ENCODE measurements at regions not wholly inside any gene's neighbourhood (a gene's known extent, or its start where the extent isn't known, plus 50 kb on each side); places are given as distances from the start of the nearest gene placed in this dataset.
"Not testable (repeated sequence)": the region's sequence is repeated elsewhere in the genome, so short reads cannot be mapped to it uniquely, and the experiment has no call there.

GRCh38 chr7:109752068-109752467 lies 1182.4 kb downstream of the DNAJB9 start:
- DNase-seq (ENCODE audit: low read depth) = no peak

GRCh38 chr7:109757713-109758112 lies 1188.0 kb downstream of the DNAJB9 start:
- no peak for DNase-seq (ENCODE audit: low read depth)

DNA sequence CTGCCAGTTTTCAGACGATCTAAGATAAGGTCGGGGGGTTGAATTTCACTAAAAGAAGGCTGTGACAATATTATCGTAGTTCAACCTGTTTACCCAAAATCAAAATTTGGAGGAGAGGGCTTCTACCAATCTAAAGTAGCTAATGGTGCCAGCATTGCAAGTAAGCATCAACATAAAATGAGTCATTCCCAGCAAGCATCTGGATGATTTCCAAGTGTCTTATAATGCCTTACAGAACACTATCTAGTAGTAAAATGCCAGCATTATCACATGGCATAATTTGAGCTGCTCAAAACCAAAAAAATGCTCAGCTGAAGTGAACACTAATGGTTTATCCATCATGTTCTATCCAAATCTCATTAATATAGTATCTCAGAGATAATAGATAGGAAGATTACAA lies 1193.9 kb downstream of the DNAJB9 start:
- no peak for DNase-seq (ENCODE audit: low read depth)

GRCh38 chr7:109772161-109772560 lies 1202.5 kb downstream of the DNAJB9 start:
- DNase-seq (ENCODE audit: low read depth) = no peak

DNA sequence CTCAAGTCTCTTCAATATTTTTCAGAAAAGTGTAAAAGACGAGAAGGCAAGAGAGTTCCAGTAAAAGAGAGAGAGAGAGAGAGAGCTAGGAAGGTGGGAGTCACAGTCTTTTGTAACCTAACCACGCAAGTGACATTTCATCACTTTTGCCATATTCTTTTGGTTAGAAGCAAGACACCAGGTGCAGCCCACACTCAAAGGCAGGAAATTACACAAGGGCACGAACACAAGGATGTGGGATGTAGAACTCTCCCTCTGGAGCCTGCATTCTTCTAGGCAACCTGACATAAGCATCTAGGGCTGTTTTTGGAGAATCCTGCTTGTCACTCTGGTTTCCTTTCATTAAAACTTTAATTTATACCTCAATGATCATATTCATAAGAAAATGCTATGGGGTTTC lies 1213.1 kb downstream of the DNAJB9 start:
- DNase-seq (ENCODE audit: low read depth) = no peak

DNA sequence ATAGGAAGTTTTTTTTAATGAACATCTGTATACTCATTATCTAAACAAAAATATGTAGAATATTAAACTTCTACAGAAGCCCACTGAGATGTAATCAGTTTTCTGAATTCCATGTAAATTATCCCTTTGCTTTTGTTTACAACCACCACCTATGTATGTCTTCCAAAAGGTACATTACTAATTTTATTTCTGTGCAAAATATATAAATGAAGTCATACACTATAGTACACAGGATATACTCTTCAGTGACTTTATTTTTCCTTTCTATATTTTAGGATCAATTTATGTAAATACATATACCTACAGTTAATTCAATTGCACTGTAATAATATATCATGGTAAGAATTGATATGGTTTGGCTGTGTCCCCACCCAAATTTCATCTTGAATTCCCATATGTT lies 1236.9 kb downstream of the DNAJB9 start:
- no peak for DNase-seq (ENCODE audit: low read depth)

DNA sequence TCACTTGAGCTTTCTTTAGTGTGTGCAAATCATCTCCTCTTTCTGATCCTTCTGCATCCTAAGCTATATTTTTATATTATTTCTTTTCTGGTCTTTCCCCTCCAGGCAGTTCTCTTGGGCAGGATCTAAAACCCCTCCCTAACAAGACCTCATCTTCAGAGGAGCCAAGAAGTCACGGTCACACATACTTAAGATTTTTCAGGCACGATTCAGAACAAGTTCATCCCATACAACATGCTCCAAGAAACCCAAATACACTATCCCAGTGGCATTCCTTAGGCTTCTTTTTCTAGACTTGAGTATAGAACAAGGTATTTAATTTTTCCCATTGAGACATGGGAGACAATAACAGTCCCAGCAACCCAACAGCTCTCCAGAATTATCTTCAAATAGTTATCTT lies 1251.5 kb downstream of the DNAJB9 start:
- no peak for DNase-seq (ENCODE audit: low read depth)

DNA sequence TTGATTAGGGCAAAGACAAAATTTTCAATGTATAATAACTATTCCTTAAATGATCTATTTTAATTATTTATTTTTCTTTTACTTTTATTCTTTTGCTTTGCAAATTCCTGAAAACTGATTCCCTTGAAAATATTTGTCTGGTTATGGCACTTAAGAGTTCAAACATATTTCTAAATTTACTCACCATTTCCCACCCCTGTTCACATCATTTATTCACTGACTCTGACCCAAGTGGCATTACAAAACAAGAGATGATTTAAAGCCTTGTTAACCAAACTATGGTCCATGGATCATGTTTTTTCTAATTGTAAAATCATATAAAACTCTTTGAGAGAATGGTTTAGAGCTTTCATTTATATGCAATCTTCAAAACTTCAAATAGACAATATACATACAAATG lies 1256.1 kb upstream of the LRRN3 start:
- DNase-seq (ENCODE audit: low read depth) = no peak

DNA sequence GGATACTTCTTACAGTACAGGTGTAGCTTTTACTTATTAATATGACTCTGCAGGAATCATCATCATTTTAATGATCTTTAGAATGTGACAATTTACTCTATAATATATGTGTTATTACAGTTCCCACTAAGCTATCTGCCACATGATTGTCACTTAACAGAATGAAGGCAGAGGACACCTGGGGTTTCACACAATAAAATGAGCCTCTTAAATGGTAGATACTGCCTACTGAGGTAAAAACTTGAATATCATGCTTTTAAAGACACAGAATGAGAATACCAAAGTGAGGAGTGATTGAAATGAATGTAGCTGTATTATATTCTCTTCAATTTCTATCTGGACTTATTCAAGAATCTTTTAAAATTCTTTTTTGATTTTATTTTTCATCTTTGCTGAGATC lies 1255.3 kb upstream of the LRRN3 start:
- DNase-seq (ENCODE audit: low read depth) = no peak

DNA sequence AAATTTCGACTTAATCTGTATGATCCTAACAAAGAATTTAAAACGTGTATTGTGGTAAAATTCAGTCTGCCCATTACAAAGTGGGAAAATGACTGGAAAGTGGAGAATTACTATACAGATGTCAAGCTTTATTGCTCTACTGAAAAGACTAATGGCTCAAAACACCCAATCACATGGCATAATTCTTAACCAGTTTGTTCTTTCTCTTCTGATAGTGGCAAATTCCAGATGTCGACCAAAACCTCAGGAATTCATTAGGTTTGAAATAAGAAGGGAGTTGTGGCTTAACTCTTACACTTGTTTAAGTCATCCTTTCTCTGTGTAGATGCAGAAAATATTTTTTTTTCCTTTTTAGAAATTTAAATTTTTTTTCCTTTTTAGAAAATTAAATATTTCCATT lies 1254.9 kb upstream of the LRRN3 start:
- no peak for DNase-seq (ENCODE audit: low read depth)

DNA sequence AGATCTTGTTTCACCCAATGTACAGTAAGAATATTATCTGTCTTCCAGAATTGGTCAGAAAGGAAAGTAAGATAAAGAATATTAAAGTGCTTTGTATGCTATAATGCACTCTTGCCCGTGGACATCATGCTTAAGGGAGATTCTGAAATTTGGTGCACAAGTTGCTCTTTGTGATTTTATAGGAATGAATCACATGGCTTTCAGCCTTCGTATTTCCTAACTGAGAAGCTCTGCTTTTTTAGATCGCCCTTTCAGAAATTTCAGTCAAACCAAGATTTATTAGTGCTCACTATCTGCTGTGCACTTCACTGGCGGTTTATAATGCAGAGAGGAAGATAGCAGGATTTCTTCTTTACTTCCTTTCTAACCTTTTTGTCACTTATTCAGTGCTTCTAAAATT lies 1248.5 kb upstream of the LRRN3 start:
- DNase-seq (ENCODE audit: low read depth) = no peak

GRCh38 chr7:109844362-109844761 lies 1246.6 kb upstream of the LRRN3 start:
- DNase-seq (ENCODE audit: low read depth) = no peak

- no peak for DNase-seq (ENCODE audit: low read depth)
Observed at GRCh38 chr7:109864230-109864629, 1226.7 kb upstream of the LRRN3 start.

GRCh38 chr7:109868215-109868860 lies 1222.6 kb upstream of the LRRN3 start:
- DNase-seq (ENCODE audit: low read depth) = no peak

DNA sequence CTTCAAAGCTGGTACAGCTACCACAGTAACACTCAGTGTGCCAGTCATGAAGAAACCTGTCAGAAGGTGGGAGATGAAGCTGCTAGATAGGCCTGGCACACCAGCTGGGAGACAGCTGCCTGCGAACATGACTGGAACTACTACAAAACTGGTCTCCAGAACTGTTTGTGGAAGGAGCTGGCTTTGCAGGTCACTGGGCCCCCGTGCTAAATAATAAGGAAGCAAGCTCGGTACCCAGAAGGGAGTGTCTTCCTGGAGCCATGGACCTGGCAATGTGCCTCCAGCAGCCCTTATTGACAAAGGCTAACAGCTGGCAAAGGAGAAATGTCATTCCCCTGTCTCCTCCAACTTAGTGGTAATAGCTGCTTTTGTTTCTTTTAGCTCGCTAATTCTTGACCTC lies 1217.6 kb upstream of the LRRN3 start:
- DNase-seq (ENCODE audit: low read depth) = no peak

DNA sequence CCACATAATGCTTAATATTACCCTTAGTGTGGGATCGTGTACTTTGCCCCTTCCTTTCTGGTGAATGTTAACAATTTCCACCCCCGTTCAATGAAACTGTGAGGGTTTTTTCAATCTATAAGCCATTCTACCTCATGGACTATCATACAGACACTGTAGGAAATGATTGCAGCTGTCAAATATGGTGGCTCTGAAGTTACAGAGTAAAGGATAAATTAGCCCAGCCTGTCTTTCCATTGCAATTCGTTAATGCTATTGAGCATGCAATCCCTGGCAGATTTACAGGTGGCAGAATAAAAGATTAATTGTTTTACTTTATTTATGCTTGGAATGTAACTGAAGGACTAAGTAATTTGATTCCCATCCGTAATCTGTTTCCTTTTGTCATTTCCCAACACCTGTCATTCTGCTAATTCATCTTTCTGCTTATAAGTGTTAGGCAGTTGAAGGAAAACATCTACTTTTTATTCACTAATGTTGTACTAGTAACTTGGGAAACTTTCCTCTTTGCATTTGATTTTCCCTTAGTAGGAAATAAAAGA lies 1211.6 kb upstream of the LRRN3 start:
- DNase-seq (ENCODE audit: low read depth) = no peak

- DNase-seq (ENCODE audit: low read depth) = no peak
Observed at GRCh38 chr7:109890622-109891021, 1200.3 kb upstream of the LRRN3 start.

DNA sequence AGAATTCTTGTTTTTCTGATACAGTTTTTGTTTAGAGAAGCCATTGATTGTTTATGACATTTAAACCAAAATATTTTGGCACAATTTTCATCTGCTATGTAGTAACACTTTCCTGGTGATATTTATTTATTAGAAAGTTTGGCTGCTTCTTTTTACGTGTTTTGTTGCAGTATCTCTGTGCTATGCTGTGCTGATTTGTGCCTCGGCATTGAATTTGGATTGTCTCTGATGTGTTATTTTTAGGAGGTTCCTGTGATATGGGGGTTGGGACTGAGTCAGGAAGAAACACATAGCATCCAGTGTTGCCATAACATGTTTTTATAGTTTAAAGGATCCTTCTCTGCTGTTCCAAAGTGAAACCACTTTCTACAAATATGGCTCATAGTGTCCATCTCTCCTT lies 1197.7 kb upstream of the LRRN3 start:
- DNase-seq (ENCODE audit: low read depth) = no peak

GRCh38 chr7:109895536-109895935 lies 1195.4 kb upstream of the LRRN3 start:
- no peak for DNase-seq (ENCODE audit: low read depth)

DNA sequence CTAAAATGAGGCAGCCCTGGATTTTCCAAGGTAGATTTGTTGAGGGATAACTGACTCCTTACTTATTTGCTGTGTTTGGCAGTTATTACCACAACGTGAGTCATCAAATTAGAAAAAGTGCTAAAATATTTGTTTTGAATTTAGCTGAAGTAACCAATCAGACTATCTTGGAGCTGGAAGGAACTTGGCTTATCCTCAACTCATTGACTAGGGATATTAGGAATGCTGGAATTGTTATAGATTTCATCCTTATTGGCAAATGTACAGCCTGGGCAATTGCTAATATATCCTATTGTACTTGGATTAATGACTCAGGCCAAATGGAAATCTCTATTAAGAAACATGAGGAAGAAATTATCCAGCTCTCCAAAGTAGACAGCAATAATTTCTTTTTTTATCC lies 1189.0 kb upstream of the LRRN3 start:
- DNase-seq (ENCODE audit: low read depth) = peak; percentile 12

DNA sequence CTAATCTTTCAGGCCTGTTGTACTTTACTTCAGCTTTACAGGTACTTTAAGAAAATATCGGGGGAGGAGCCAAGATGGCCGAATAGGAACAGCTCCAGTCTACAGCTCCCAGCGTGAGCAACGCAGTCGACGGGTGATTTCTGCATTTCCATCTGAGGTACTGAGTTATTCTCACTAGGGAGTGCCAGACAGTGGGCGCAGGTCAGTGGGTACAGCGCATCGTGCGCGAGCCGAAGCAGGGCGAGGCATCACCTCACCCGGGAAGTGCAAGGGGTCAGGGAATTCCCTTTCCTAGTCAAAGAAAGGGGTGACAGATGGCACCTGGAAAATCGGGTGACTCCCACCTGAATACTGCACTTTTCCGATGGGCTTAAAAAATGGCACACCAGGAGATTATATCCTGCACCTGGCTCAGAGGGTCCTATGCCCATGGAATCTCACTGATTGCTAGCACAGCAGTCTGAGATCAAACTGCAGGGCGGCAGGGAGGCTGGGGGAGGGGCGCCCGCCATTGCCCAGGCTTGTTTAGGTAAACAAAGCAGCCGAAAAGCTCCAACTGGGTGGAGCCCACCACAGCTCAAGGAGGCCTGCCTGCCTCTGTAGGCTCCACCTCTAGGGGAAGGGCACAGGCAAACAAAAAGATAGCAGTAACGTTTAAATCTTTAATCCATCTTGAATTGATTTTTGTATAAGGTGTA lies 1185.4 kb upstream of the LRRN3 start:
- DNase-seq (ENCODE audit: low read depth) = not testable (repeated sequence)

DNA sequence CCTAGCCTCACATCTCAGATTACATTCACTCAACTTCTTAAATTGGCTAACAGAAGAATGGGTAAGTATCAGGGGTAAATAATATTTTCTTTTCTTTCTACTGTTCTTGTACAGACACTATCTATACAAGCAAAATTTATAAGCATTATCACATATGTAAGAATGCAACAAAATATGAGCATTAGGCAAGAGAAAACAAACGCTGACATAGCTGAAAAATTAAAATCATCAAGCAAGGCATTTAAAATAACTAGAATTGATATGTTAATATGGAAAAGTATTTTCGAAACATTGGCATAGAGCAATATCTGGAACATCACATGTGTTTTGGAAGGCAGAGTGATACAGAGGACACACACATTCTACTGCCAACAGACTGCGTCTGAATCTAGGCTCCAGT lies 1175.3 kb upstream of the LRRN3 start:
- DNase-seq (ENCODE audit: low read depth) = no peak

GRCh38 chr7:109926738-109927137 lies 1164.2 kb upstream of the LRRN3 start:
- DNase-seq (ENCODE audit: low read depth) = no peak

- no peak for DNase-seq (ENCODE audit: low read depth)
Observed at GRCh38 chr7:109930049-109930448, 1160.9 kb upstream of the LRRN3 start.
